ENCODE measurements at regions not wholly inside any gene's neighbourhood (a gene's known extent, or its start where the extent isn't known, plus 50 kb on each side); places are given as distances from the start of the nearest gene placed in this dataset.
"Not testable (repeated sequence)": the region's sequence is repeated elsewhere in the genome, so short reads cannot be mapped to it uniquely, and the experiment has no call there.

DNA sequence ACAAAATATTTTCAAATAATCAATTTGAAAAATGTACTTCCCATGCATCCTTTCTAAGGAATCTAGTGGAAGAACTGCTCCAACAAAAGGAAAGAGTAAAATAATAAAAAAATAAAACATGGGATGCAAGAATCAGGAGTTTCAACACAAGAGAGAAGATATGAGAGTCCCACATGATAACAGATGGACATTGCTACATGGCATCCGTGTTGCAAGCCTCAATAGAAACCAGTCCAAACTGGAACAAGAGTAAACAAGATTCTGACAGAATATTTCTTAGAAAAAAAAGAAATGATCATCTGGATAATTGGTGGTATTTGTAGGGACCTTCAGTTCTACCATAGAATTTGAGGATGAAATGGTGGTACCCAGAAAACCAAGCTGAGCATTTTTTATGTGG lies 186.8 kb downstream of the FRK start:
- Mint-ChIP-seq H3K4me3 (no peak overlapping the region), H3K36me3 (ENCODE audit: low read depth) (no peaks in the 10 kb centered on the region), H3K27me3 (ENCODE audit: low read depth) (no peaks in the 10 kb centered on the region), H3K27ac (no peak overlapping the region), H3K4me1 (ENCODE audit: low read depth) (no peaks in the 10 kb centered on the region), H3K9me3 (no peaks in the 10 kb centered on the region)

DNA sequence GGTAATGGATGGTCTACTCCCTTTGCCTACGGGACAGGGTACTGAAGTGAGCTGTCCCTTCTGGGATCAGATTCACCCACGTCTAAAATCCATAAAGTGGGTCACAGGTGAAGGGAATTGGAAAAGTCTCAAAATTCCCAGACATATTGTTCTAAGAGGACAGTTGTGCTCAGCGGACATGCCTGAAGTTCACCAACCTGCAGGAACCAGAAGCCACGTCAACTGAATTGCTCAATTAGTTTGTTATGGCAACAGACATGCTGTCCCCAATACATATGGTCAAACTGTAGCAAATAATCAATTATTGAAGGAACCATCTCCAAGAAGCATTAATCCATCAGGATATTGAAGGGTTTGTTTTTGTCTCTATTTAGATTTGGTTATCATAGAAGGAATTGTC lies 190.2 kb downstream of the FRK start:
- no peaks in the 10 kb centered on the region for H3K36me3 Mint-ChIP-seq (ENCODE audit: low read depth)
- no peak overlapping the region for H3K4me3 Mint-ChIP-seq
- H3K9me3 Mint-ChIP-seq: no peaks in the 10 kb centered on the region
- no peak overlapping the region for H3K27ac Mint-ChIP-seq
- H3K4me1 Mint-ChIP-seq (ENCODE audit: low read depth): no peaks in the 10 kb centered on the region
- H3K27me3 Mint-ChIP-seq (ENCODE audit: low read depth): no peaks in the 10 kb centered on the region

DNA sequence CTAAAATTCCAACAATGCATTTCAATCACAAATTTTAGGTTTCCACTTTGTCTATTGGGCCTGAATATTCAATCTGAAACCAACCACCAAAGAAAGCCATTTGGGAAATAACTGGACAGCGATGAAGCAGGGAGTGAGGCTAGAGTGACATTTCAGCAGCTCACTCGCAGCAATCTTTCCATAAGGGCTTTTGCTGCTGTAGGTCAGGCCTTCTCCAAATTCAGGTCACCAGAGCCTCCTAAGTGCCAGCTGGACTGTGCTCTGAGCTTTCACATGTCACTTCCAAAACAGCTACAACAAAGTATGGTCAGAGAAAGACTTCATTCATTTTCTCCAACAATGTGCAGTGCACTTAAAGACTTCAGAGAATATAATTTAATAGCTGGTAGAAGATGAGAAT lies 194.8 kb downstream of the FRK start:
- Mint-ChIP-seq H3K4me3 (no peak overlapping the region), H3K36me3 (ENCODE audit: low read depth) (no peaks in the 10 kb centered on the region), H3K27ac (no peak overlapping the region), H3K27me3 (ENCODE audit: low read depth) (no peaks in the 10 kb centered on the region), H3K4me1 (ENCODE audit: low read depth) (no peaks in the 10 kb centered on the region), H3K9me3 (no peaks in the 10 kb centered on the region)

DNA sequence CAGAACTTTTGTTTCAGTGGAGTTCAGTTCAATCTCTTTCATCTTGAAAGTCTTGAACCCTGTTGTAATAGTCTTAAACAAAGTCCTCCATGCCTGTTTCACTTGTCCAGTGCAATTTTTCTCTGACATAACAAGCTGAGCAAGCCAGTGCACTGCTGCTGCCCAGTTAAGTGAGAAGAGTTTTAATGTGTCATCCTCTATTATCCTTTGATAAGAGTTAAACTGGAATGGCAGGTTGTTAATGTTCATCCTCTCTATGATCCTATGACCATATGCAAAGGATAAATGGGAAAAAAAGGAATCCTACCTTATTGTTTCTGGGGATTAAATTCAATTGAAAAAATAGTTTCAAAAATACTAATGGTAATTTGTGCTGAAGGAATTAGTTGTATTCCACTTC lies 197.5 kb downstream of the FRK start:
- no peaks in the 10 kb centered on the region for H3K36me3 Mint-ChIP-seq (ENCODE audit: low read depth)
- no peak overlapping the region for H3K27ac Mint-ChIP-seq
- peaks cover 7% of the 10 kb centered on the region for H3K9me3 Mint-ChIP-seq
- H3K27me3 Mint-ChIP-seq (ENCODE audit: low read depth): no peaks in the 10 kb centered on the region
- no peaks in the 10 kb centered on the region for H3K4me1 Mint-ChIP-seq (ENCODE audit: low read depth)
- no peak overlapping the region for H3K4me3 Mint-ChIP-seq

DNA sequence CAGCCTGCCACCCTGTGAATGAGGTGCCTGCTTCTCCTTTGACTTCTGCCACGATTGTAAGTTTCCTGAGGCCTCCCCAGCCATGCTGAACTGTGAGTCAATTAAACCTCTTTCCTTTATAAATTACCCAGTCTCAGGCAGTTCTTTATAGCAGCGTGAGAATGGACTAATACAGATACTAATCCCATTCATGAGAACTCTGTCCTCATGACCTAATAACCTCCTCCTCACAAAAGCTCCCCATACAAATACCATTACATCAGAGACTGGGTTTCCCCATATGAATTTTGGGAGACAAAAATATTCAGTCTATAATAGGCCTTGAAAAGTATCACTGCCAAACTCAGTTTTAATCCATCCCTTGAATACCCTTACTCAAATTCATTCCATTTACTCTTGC lies 199.0 kb downstream of the FRK start:
- not testable (repeated sequence) for H3K27me3 Mint-ChIP-seq (ENCODE audit: low read depth); H3K27ac Mint-ChIP-seq; H3K9me3 Mint-ChIP-seq; H3K36me3 Mint-ChIP-seq (ENCODE audit: low read depth); H3K4me1 Mint-ChIP-seq (ENCODE audit: low read depth); H3K4me3 Mint-ChIP-seq

DNA sequence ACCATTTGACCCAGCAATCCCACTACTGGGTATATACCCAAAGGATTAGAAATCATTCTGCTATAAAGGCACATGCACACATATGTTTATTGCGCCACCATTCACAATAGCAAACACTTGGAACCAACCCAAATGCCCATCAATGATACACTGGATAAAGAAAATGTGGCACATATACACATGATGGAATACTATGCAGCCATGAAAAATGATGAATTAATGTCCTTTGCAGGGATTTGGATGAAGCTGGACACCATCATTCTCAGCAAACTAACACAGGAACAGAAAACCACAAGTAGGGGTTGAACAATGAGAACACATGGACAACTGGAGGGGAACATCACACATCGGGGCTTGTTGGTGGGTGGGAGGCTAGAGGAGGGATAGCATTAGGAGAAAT lies 201.1 kb downstream of the FRK start:
- H3K27ac Mint-ChIP-seq; H3K27me3 Mint-ChIP-seq (ENCODE audit: low read depth); H3K36me3 Mint-ChIP-seq (ENCODE audit: low read depth); H3K4me1 Mint-ChIP-seq (ENCODE audit: low read depth); H3K4me3 Mint-ChIP-seq: not testable (repeated sequence)
- peaks cover 12% of the 10 kb centered on the region for H3K9me3 Mint-ChIP-seq

DNA sequence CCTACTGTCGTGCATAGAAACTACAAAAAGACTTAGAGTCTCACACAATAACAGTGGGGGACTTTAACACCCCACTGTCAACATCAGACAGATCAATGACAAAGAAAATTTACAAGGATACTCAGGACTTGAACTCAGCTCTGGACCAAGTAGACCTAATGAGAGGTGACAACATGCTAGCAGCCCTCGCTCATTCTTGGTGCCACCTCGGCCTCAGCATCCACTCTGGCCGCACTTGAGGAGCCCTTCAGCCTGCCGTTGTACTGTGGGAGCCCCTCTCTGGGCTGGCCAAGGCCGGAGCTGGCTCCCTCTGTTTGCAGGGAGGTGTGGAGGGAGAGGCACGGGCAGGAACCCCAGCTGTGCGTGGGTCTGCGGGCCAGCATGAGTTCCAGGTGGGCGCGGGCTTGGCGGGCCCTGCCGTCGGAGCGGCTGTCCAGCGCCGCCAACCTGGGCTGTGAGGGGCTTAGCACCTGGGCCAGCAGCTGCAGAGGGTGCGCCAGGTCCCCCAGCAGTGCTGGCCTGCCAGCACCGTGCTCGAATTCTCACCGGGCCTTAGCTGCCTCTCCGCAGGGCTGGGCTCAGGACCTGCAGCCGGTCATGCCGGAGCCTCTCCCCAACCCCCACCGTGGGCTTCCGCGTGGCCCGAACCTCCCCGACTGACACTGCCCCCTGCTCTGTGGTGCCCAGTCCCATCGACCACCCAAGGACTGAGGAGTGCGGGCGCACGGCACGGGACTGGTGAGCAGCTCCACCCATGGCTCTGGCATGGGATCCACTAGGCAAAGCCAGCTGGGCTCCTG lies 205.6 kb downstream of the FRK start:
- Mint-ChIP-seq H3K27me3 (ENCODE audit: low read depth) (no peaks in the 10 kb centered on the region), H3K9me3 (peaks cover 12% of the 10 kb centered on the region), H3K27ac (no peak overlapping the region), H3K4me1 (ENCODE audit: low read depth) (no peaks in the 10 kb centered on the region), H3K4me3 (no peak overlapping the region), H3K36me3 (ENCODE audit: low read depth) (no peaks in the 10 kb centered on the region)

DNA sequence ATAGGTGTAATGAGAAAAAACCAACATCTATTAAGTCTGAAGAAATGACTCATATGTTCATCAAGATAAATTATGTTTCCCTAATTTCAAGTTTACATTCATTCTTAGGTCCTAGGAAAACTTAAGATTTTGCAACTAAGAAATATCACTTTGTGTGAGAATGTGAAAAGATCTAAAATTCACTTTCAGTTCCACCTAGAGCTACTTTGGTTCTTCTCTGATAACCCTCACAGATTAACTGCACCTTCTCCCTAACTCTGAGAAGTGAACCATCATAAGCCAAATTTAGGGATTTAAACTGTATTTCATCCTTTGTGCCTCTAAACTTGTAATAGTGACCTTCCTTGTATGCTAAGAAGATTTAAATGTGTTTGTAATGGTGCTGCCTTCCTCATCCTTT lies 213.0 kb downstream of the FRK start:
- no peaks in the 10 kb centered on the region for H3K27me3 Mint-ChIP-seq (ENCODE audit: low read depth)
- no peak overlapping the region for H3K27ac Mint-ChIP-seq

DNA sequence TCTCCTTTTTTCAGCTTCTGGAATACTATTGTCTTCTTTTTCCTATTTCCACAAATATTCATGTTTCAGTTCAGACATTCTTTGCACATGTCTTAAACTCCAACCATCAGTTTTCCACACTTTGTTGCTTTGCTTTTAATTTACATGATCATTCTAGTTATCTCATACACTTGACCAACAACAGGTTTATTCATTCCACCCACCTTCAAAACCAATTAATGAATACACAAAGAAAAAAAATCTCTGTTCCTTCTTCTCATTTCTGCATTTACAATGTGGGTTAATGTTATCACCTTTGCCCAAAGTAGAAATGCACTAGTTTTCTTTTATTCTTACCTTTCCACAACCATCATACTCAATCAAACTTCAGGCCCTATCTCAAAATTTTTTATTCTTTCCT lies 216.7 kb downstream of the FRK start:
- no peaks in the 10 kb centered on the region for H3K36me3 Mint-ChIP-seq (ENCODE audit: low read depth)

More for the DNA sequence above, 213.0 kb downstream of the FRK start:
- H3K9me3 Mint-ChIP-seq: no peaks in the 10 kb centered on the region
- H3K4me3 Mint-ChIP-seq: no peak overlapping the region
- H3K36me3 Mint-ChIP-seq (ENCODE audit: low read depth): no peaks in the 10 kb centered on the region
- H3K4me1 Mint-ChIP-seq (ENCODE audit: low read depth): no peaks in the 10 kb centered on the region

DNA sequence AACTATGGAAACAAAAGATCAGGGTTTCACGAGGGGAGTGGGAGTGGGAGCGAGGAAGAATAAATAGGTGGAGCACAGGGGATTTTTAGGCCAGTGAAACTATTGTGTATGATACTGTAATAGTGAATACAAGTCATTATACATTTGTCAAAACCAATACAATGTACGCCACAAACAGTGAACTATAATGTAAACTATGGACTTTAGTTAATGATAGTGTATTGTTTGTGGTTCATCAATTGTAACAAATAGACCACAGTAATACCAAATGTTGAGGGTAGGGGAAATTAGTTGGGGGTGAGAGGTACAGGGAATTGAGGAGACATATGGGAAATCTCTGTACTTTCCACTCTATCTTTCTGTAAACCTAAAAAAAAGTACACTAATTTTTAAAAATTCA lies 218.4 kb downstream of the FRK start:
- Mint-ChIP-seq H3K4me1 (ENCODE audit: low read depth) (no peaks in the 10 kb centered on the region), H3K36me3 (ENCODE audit: low read depth) (no peaks in the 10 kb centered on the region), H3K27ac (no peak overlapping the region), H3K4me3 (no peak overlapping the region), H3K27me3 (ENCODE audit: low read depth) (no peaks in the 10 kb centered on the region), H3K9me3 (no peaks in the 10 kb centered on the region)

More for the DNA sequence above, 216.7 kb downstream of the FRK start:
- no peak overlapping the region for H3K27ac Mint-ChIP-seq
- H3K27me3 Mint-ChIP-seq (ENCODE audit: low read depth): no peaks in the 10 kb centered on the region
- H3K9me3 Mint-ChIP-seq: no peaks in the 10 kb centered on the region
- H3K4me3 Mint-ChIP-seq: no peak overlapping the region
- no peaks in the 10 kb centered on the region for H3K4me1 Mint-ChIP-seq (ENCODE audit: low read depth)

DNA sequence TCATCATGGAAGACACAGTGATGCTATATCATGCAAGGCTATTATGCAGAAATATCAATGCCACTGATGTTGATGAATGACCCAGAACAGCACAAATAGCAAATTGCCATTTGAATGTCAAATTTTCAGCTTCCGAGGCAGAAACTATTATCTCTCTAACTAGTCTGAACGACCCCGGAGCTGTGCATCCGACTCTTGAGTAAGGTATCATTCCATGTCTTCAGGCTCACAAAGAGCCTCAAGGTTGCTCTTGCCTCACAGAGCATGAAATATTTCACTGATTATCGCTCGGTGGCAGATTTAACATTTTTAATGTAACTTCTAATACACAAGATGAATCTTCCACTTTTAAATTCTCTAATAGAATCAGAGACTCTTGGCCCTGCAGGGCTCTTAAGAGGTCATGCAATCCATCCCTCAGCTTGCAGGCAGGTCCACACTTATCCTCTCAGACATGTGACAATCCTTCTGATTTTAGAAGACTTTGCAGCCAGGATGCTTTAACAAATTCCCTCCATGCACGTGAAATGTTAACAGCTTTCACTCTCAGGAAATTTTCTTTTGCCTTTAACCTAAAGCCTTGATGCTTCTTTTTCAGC lies 221.0 kb downstream of the FRK start:
- H3K27me3 Mint-ChIP-seq (ENCODE audit: low read depth): no peaks in the 10 kb centered on the region
- no peak overlapping the region for H3K4me3 Mint-ChIP-seq
- no peaks in the 10 kb centered on the region for H3K4me1 Mint-ChIP-seq (ENCODE audit: low read depth)
- no peaks in the 10 kb centered on the region for H3K36me3 Mint-ChIP-seq (ENCODE audit: low read depth)
- no peak overlapping the region for H3K27ac Mint-ChIP-seq
- no peaks in the 10 kb centered on the region for H3K9me3 Mint-ChIP-seq

DNA sequence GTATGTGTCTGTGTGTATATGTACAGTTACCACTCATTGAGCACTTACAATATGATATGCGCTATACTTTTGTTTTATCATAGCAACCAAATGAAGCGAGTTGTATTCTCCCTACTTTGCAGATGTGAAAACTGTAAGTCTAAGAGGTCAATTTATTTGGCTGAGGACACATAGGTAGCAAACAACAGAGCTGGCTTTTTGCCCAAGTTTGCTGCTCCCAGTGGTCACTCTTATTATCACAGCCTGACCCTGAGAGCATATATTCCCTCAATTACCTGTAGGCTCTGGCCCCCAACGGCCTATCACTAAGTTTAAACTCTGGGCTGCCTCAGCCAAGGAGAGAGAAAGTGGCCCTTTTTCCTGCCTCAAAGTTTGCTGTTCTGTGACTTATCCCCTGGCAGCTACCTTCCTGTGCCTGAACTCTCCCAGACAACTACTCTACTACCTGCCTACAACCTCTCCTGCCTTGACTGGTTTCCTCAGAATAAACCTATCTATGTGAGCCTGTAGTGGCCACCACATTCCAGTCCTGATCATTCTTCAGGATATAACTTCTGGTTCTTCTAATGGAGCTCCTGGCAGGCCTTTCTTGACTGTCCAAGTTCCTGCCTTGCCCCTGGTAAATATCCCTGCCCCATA lies 221.8 kb downstream of the FRK start:
- Mint-ChIP-seq H3K4me3 (no peak overlapping the region), H3K27me3 (ENCODE audit: low read depth) (no peaks in the 10 kb centered on the region), H3K36me3 (ENCODE audit: low read depth) (no peaks in the 10 kb centered on the region), H3K4me1 (ENCODE audit: low read depth) (no peaks in the 10 kb centered on the region), H3K9me3 (no peaks in the 10 kb centered on the region), H3K27ac (no peak overlapping the region)

DNA sequence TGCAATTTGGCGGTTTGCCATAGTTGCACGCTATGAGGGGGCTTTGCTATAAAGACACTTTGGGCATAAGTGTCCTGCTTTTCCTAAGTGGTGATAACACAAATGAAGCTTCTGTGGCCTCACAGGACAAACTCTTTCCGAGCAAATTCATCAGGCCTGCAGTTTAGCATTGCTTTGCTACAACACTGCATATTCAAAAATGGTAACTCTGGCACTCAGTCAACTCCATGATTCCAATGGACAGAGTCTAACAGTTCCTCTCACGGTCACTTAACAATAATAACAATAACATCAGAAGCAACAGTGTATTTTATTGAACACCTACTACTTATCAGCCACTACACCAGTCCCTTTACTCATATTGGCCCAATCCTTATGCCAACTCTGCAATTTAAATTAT lies 222.5 kb downstream of the FRK start:
- Mint-ChIP-seq H3K9me3 (no peaks in the 10 kb centered on the region), H3K27me3 (ENCODE audit: low read depth) (no peaks in the 10 kb centered on the region), H3K4me1 (ENCODE audit: low read depth) (no peaks in the 10 kb centered on the region), H3K4me3 (no peak overlapping the region), H3K36me3 (ENCODE audit: low read depth) (no peaks in the 10 kb centered on the region), H3K27ac (no peak overlapping the region)

DNA sequence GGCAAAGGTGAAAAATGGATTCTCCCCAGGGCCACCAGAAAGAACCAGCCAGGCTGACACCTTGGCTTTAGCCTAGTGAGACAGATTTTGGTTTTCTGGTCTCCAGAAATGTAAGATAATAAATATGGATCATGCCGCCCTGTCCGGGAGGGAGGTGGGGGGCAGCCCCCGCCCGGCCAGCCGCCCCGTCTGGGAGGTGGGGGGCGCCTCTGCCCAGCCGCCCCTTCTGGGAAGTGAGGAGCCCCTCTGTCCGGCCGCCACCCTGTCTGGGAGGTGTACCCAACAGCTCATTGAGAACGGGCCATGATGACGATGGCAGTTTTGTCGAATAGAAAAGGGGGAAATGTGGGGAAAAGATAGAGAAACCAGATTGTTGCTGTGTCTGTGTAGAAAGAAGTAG lies 224.3 kb downstream of the FRK start:
- not testable (repeated sequence) for H3K27ac Mint-ChIP-seq; H3K9me3 Mint-ChIP-seq; H3K4me1 Mint-ChIP-seq (ENCODE audit: low read depth); H3K36me3 Mint-ChIP-seq (ENCODE audit: low read depth); H3K4me3 Mint-ChIP-seq; H3K27me3 Mint-ChIP-seq (ENCODE audit: low read depth)

DNA sequence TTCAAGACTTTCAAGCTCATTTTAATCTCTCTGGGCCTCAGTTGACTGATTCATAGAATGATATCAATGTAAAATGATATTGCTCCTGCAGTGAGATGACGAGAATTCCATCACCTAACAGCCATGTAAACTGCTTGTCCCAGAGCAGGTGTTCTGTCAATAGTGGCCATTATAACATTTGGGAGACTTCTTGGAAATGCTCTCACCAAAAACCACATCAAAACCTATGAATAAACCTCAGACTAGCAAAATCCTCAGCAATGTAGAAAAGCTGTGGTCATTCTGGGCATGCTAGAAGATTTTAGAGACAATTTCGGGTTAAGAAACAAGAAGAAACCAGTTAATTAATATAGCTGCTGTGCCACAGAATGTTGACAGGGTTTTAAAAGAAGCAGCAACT lies 225.4 kb downstream of the FRK start:
- H3K9me3 Mint-ChIP-seq: no peaks in the 10 kb centered on the region
- H3K27me3 Mint-ChIP-seq (ENCODE audit: low read depth): no peaks in the 10 kb centered on the region
- no peak overlapping the region for H3K4me3 Mint-ChIP-seq
- H3K4me1 Mint-ChIP-seq (ENCODE audit: low read depth): no peaks in the 10 kb centered on the region
- no peak overlapping the region for H3K27ac Mint-ChIP-seq
- H3K36me3 Mint-ChIP-seq (ENCODE audit: low read depth): no peaks in the 10 kb centered on the region

Data from T-helper 1 cell treated with Interleukin-12 subunit alpha and Interleukin-12 subunit beta and Interleukin-4 antibody, amounts not matched to agents 30 μg/mL and 1 μg/mL, for 36 hours (primary cell).